OCI-LY7 (cell line): ENCODE measurements at regions not wholly inside any gene's neighbourhood (a gene's known extent, or its start where the extent isn't known, plus 50 kb on each side); places are given as distances from the start of the nearest gene placed in this dataset.

Source experiments
- BruUV-seq: library from RNA; stranded (reverse); fragments of 400-500 nt; replicated peaks from 2 replicates; lab custom pipeline; 2021; lab: Mats Ljungman, UMichigan
- CTCF ChIA-PET: fragments of 300-600 bp; sonication (Branson Sonifier 250); formaldehyde crosslinking; loops from one replicate; lab custom pipeline; 2022; ENCODE audit warnings: antibody characterized with exemption; ENCODE audit not compliant: unreplicated experiment; lab: Charles Lee
- POLR2A ChIA-PET: fragments of 300-600 bp; sonication (Branson Sonifier 250); formaldehyde crosslinking; loops from one replicate; lab custom pipeline; 2022; ENCODE audit warnings: antibody characterized with exemption; lab: Charles Lee
- DNase-seq: peaks from one replicate; pipeline ENCODE4 v3.0.0-alpha.2; 2015; ENCODE audit warnings: low spot score
- H2AFZ ChIP-seq: fragments of 200-600 bp; sonication (generic), shearing (Covaris generic); 2 replicates; pipeline ENCODE4 v1.6.1; 2014; ENCODE audit warnings: mild to moderate bottlenecking, antibody characterized with exemption, low read length, moderate library complexity
- H3K27ac ChIP-seq: fragments of 200-600 bp; sonication (generic); 2 replicates; pipeline ENCODE4 v1.5.1; 2014; ENCODE audit warnings: mixed run types, low read depth, mild to moderate bottlenecking, moderate library complexity, low read length, inconsistent platforms; ENCODE audit not compliant: poor library complexity, severe bottlenecking
- H3K36me3 ChIP-seq: fragments of 200-600 bp; sonication (generic); 2 replicates; pipeline ENCODE4 v1.6.1; 2014; ENCODE audit warnings: mild to moderate bottlenecking, antibody characterized with exemption, low read length, moderate library complexity, mixed read lengths; ENCODE audit not compliant: insufficient read depth
- H3K4me1 ChIP-seq: fragments of 200-600 bp; sonication (generic); 2 replicates; pipeline ENCODE4 v1.5.1; 2014; ENCODE audit warnings: mild to moderate bottlenecking, low read length; ENCODE audit not compliant: insufficient read depth, poor library complexity, severe bottlenecking
- H3K4me2 ChIP-seq: fragments of 200-600 bp; sonication (generic); 2 replicates; pipeline ENCODE4 v1.6.1; 2014; ENCODE audit warnings: mild to moderate bottlenecking, low read length
- H3K4me3 ChIP-seq: fragments of 200-600 bp; sonication (generic); 2 replicates; pipeline ENCODE4 v1.5.1; 2014; ENCODE audit warnings: mild to moderate bottlenecking, low read depth, low read length; ENCODE audit not compliant: poor library complexity, severe bottlenecking
- H3K79me2 ChIP-seq: fragments of 200-600 bp; sonication (generic); 2 replicates; pipeline ENCODE4 v1.6.1; 2016; ENCODE audit warnings: low read depth, mild to moderate bottlenecking, low read length, moderate library complexity, mixed read lengths; ENCODE audit not compliant: insufficient read depth
- H3K9me2 ChIP-seq: fragments of 200-600 bp; sonication (generic); 2 replicates; pipeline ENCODE4 v1.6.1; 2016; ENCODE audit warnings: mild to moderate bottlenecking, low read length, mixed read lengths; ENCODE audit not compliant: insufficient read depth
- H3K9me3 ChIP-seq: fragments of 200-600 bp; sonication (generic); 2 replicates; pipeline ENCODE4 v1.6.1; 2014; ENCODE audit warnings: mild to moderate bottlenecking, mixed run types, low read length, mixed read lengths
- H4K20me1 ChIP-seq: fragments of 200-600 bp; sonication (generic); 2 replicates; pipeline ENCODE4 v1.6.1; 2014; ENCODE audit warnings: mild to moderate bottlenecking, antibody characterized with exemption, low read length, moderate library complexity, mixed read lengths; ENCODE audit not compliant: insufficient read depth
- CTCF ChIP-seq: fragments of 200-600 bp; sonication (generic); conservative IDR thresholded peaks from 2 replicates; pipeline ENCODE4 v1.5.1; 2014; ENCODE audit warnings: mild to moderate bottlenecking, antibody characterized with exemption, low read length, moderate library complexity, mixed read lengths
- EZH2phosphoT487 ChIP-seq: fragments of 200-600 bp; sonication (generic); IDR thresholded peaks from 2 replicates; pipeline ENCODE4 v1.6.1; 2018; ENCODE audit warnings: low read depth, borderline replicate concordance, mild to moderate bottlenecking, mixed run types, antibody characterized with exemption, low read length, moderate library complexity, mixed read lengths
- intact Hi-C: fragments of 100-400 bp; cut with micrococcal nuclease; formaldehyde crosslinking; loops from one replicate; pipeline ENCODE4 v1.10.0; 2022; ENCODE audit not compliant: unreplicated experiment

- no peak overlapping the region for H3K27ac ChIP-seq
- ChIA-PET POLR2A (interaction anchor here (0.9 kb wide), 1 partner anchor 65 kb away, joined by 3 read pairs; no protein-coding TSS in a partner anchor), CTCF (no interaction called here)
- no peaks in the 10 kb centered on the region for H3K79me2 ChIP-seq
- H3K9me3 ChIP-seq: no peaks in the 10 kb centered on the region
- no peak for DNase-seq
- TF ChIP-seq EZH2phosphoT487: no peak
- no peak for TF ChIP-seq CTCF
- no peak overlapping the region for H2AFZ ChIP-seq
- no peak overlapping the region for H3K4me2 ChIP-seq
- BruUV-seq: no TSS peak
- no peak overlapping the region for H3K4me3 ChIP-seq
- H3K4me1 ChIP-seq: no peaks in the 10 kb centered on the region
- no peaks in the 10 kb centered on the region for H3K9me2 ChIP-seq
- H4K20me1 ChIP-seq: no peaks in the 10 kb centered on the region
- intact Hi-C loops: no loop called here
- no peaks in the 10 kb centered on the region for H3K36me3 ChIP-seq
Measured at GRCh38 chr19:28372576-28373247, 840.2 kb downstream of the UQCRFS1 start.

- Histone ChIP-seq H3K79me2 (no peaks in the 10 kb centered on the region), H3K36me3 (no peaks in the 10 kb centered on the region), H3K4me2 (no peak overlapping the region), H3K4me3 (no peak overlapping the region), H3K27ac (no peak overlapping the region), H3K9me3 (no peaks in the 10 kb centered on the region), H3K4me1 (no peaks in the 10 kb centered on the region), H4K20me1 (no peaks in the 10 kb centered on the region; the same call in 1 of the 2 replicates), H3K9me2 (no peaks in the 10 kb centered on the region), H2AFZ (no peak overlapping the region)
- TF ChIP-seq CTCF (no peak), EZH2phosphoT487 (no peak)
- intact Hi-C loops: no loop called here
- ChIA-PET CTCF (no interaction called here), POLR2A (no interaction called here)
- no peak for DNase-seq
- no TSS peak for BruUV-seq
Measured at GRCh38 chr19:28367146-28367545, 845.8 kb downstream of the UQCRFS1 start.

GRCh38 chr19:28363254-28363653 is 849.7 kb downstream of the UQCRFS1 start:
- Histone ChIP-seq H4K20me1 (no peaks in the 10 kb centered on the region; the same call in 1 of the 2 replicates), H3K4me1 (no peaks in the 10 kb centered on the region), H3K4me2 (no peak overlapping the region), H3K9me2 (no peaks in the 10 kb centered on the region), H2AFZ (no peak overlapping the region), H3K9me3 (no peaks in the 10 kb centered on the region), H3K36me3 (no peaks in the 10 kb centered on the region), H3K4me3 (no peak overlapping the region), H3K27ac (no peak overlapping the region), H3K79me2 (no peaks in the 10 kb centered on the region)
- intact Hi-C loops: no loop called here
- no peak for DNase-seq
- TF ChIP-seq CTCF: no peak
- no peak for TF ChIP-seq EZH2phosphoT487
- ChIA-PET CTCF (no interaction called here), POLR2A (no interaction called here)
- BruUV-seq: no TSS peak
